CD4-positive, alpha-beta T cell (primary cell): ENCODE measurements at regions not wholly inside any gene's neighbourhood (a gene's known extent, or its start where the extent isn't known, plus 50 kb on each side); places are given as distances from the start of the nearest gene placed in this dataset.

ENCODE experiments used
- ATAC-seq: fragments of 200-7000 bp; cut with Tn5 transposase; one replicate; pipeline ENCODE4 v1.10.0; 2022; ENCODE audit warnings: mild to moderate bottlenecking; ENCODE audit not compliant: poor library complexity
- CTCF ChIA-PET: fragments of 350-600 bp; sonication (Branson Sonifier 250); formaldehyde crosslinking; loops from one replicate; lab custom pipeline; 2021; ENCODE audit warnings: antibody characterized with exemption, inconsistent platforms; lab: Charles Lee
- POLR2A ChIA-PET: fragments of 350-600 bp; sonication (Branson Sonifier 250); formaldehyde crosslinking; loops from one replicate; lab custom pipeline; 2021; ENCODE audit warnings: antibody characterized with exemption, inconsistent platforms; lab: Charles Lee
- DNase-seq, 14 experiments: peaks; one replicate each; pipeline ENCODE4 v3.0.0-alpha.2; 2013 to 2020; ENCODE audit warnings: mixed read lengths in 2 of 14
- H3K27ac ChIP-seq, 2 donors: one replicate each; pipeline versions ENCODE4 v1.5.1 to v1.7.0; 2013; ENCODE audit warnings: low read length in 2 of 2, low read depth in 1 of 2, mild to moderate bottlenecking in 1 of 2
- H3K27me3 ChIP-seq, 2 experiments: 1 replicate in 1 of 2; 2 replicates in 1 of 2; pipeline versions ENCODE4 v1.6.1 to v1.7.0; 2013; ENCODE audit warnings: low read length in 2 of 2, control low read depth in 1 of 2, mild to moderate bottlenecking in 1 of 2, moderate library complexity in 1 of 2; ENCODE audit not compliant: insufficient read depth in 2 of 2, control insufficient read depth in 1 of 2
- H3K36me3 ChIP-seq: one replicate; pipeline ENCODE4 v1.6.1; 2013; ENCODE audit warnings: low read length, control low read depth; ENCODE audit not compliant: insufficient read depth
- H3K4me1 ChIP-seq: one replicate; pipeline ENCODE4 v1.6.1; 2013; ENCODE audit warnings: low read length, control low read depth; ENCODE audit not compliant: insufficient read depth
- H3K4me3 ChIP-seq: one replicate; pipeline ENCODE4 v1.5.1; 2013; ENCODE audit warnings: mild to moderate bottlenecking, low read length, moderate library complexity
- H3K9me3 ChIP-seq, 2 experiments: 1 replicate in 1 of 2; 2 replicates in 1 of 2; pipeline versions ENCODE4 v1.6.1 to v1.7.0; 2013; ENCODE audit warnings: low read length in 2 of 2, mild to moderate bottlenecking in 2 of 2, control low read depth in 1 of 2, moderate library complexity in 1 of 2; ENCODE audit not compliant: control insufficient read depth in 1 of 2, insufficient read depth in 1 of 2
- H3K27ac Mint-ChIP-seq: one replicate; pipeline ENCODE4 v1.8.0; 2020; ENCODE audit warnings: mixed read lengths
- H3K27me3 Mint-ChIP-seq: one replicate; pipeline ENCODE4 v1.8.0; 2021; ENCODE audit warnings: mixed read lengths
- H3K36me3 Mint-ChIP-seq: one replicate; pipeline ENCODE4 v1.8.0; 2021; ENCODE audit warnings: low read depth, mixed read lengths
- H3K4me1 Mint-ChIP-seq: one replicate; pipeline ENCODE4 v1.8.0; 2021; ENCODE audit warnings: low read depth, mixed read lengths
- H3K4me3 Mint-ChIP-seq: one replicate; pipeline ENCODE4 v1.8.0; 2020; ENCODE audit warnings: mild to moderate bottlenecking, mixed read lengths
- H3K9me3 Mint-ChIP-seq: one replicate; pipeline ENCODE4 v1.8.0; 2020; ENCODE audit warnings: mixed read lengths
- intact Hi-C, 2 experiments: fragments of 100-400 bp; cut with DNase I in 1 of 2; cut with micrococcal nuclease in 1 of 2; formaldehyde crosslinking; loops; one replicate each; pipeline versions ENCODE4 v1.15.1 to v1.9.0; 2023 to 2025; cut with DNase I, micrococcal nuclease
- TF ChIP-seq, protein P1 (sequence below): fragments of 200-600 bp; IDR thresholded peaks from one replicate; pipeline ENCODE4 v1.8.0; 2022; ENCODE audit warnings: antibody characterized with exemption, mild to moderate bottlenecking

DNA sequence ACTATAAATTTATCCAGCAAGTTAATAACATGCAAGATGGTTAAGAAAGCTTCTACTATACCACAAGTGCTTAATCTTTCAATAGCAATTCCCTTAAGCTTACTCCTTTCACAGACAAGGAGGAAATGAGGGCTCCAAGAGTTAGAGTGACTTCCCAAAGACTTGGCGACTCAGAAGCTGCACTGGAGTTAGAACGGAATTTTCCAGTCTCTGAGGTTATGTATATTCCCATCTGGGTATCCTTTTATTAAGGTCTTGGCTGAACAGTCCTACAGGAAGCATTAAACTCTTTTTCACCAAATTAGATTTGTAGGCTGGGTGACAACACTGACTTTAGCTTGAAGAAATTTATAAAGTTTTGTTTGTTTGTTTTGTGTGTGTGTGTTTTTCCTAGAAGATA is 256.9 kb upstream of the DPP10 start:
- intact Hi-C loops = no loop called here
- H3K4me1 Mint-ChIP-seq = no peaks in the 10 kb centered on the region
- Histone ChIP-seq H3K36me3 (no peaks in the 10 kb centered on the region), H3K27me3 (no peaks in the 10 kb centered on the region), H3K4me3 (no peak overlapping the region), H3K9me3 (no peaks in the 10 kb centered on the region), H3K4me1 (no peaks in the 10 kb centered on the region), H3K27ac (no peak overlapping the region)
- DNase-seq (no peak), ATAC-seq (no peak)
- H3K36me3 Mint-ChIP-seq = no peaks in the 10 kb centered on the region
- no peak overlapping the region for H3K4me3 Mint-ChIP-seq
- CTCF ChIA-PET = no interaction called here
- TF ChIP-seq, protein P1, sequence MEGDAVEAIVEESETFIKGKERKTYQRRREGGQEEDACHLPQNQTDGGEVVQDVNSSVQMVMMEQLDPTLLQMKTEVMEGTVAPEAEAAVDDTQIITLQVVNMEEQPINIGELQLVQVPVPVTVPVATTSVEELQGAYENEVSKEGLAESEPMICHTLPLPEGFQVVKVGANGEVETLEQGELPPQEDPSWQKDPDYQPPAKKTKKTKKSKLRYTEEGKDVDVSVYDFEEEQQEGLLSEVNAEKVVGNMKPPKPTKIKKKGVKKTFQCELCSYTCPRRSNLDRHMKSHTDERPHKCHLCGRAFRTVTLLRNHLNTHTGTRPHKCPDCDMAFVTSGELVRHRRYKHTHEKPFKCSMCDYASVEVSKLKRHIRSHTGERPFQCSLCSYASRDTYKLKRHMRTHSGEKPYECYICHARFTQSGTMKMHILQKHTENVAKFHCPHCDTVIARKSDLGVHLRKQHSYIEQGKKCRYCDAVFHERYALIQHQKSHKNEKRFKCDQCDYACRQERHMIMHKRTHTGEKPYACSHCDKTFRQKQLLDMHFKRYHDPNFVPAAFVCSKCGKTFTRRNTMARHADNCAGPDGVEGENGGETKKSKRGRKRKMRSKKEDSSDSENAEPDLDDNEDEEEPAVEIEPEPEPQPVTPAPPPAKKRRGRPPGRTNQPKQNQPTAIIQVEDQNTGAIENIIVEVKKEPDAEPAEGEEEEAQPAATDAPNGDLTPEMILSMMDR = no peak
- peaks cover 42% of the 10 kb centered on the region for H3K27me3 Mint-ChIP-seq
- H3K9me3 Mint-ChIP-seq = peaks cover 2% of the 10 kb centered on the region
- POLR2A ChIA-PET = no interaction called here
- no peak overlapping the region for H3K27ac Mint-ChIP-seq

- peaks cover 0 to 4% of the 10 kb centered on the region in 2 experiments for H3K27me3 ChIP-seq
- Mint-ChIP-seq H3K27me3 (peaks cover 11% of the 10 kb centered on the region), H3K27ac (no peak overlapping the region), H3K9me3 (no peaks in the 10 kb centered on the region), H3K36me3 (no peaks in the 10 kb centered on the region), H3K4me1 (no peaks in the 10 kb centered on the region), H3K4me3 (no peak overlapping the region)
- H3K4me3 ChIP-seq = no peak overlapping the region
- no peaks in the 10 kb centered on the region for H3K36me3 ChIP-seq
- DNase-seq (no peak), ATAC-seq (no peak)
- no peaks in the 10 kb centered on the region for H3K4me1 ChIP-seq
- H3K9me3 ChIP-seq = no peaks in the 10 kb centered on the region
- POLR2A ChIA-PET = no interaction called here
- TF ChIP-seq, protein P1 = no peak
- intact Hi-C loops = no loop called here
- no peak overlapping the region for H3K27ac ChIP-seq
- CTCF ChIA-PET = no interaction called here
These were observed 250.1 kb upstream of the DPP10 start for GRCh38 chr2:114192362-114192761.

DNA sequence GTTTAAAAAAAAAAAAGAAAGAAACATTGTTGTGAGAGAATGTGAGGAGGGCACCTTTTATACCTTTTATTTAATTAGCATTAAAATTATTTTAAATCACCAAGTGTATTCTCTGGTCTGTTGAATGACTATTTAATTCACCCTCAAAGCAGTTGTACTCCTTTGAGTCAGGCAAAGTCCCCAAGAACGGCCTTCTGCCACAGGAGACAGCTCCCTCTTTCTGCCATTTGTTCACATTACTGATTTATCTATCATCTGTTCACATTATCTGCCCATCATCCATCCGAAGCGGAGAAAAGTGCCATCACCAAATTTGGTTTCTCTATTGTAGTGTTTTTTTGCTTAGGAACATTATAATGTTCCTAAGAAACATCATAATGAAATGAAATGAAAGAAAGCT is 240.7 kb upstream of the DPP10 start:
- no peak overlapping the region for H3K4me3 Mint-ChIP-seq
- H3K36me3 Mint-ChIP-seq = no peaks in the 10 kb centered on the region
- no peaks in the 10 kb centered on the region for H3K4me1 Mint-ChIP-seq
- Histone ChIP-seq H3K9me3 (no peaks in the 10 kb centered on the region), H3K36me3 (no peaks in the 10 kb centered on the region), H3K4me1 (no peaks in the 10 kb centered on the region), H3K27ac (no peak overlapping the region), H3K4me3 (no peak overlapping the region), H3K27me3 (peaks cover 0 to 5% of the 10 kb centered on the region in 2 experiments)
- H3K27ac Mint-ChIP-seq = no peak overlapping the region
- ChIA-PET CTCF (no interaction called here), POLR2A (no interaction called here)
- peaks cover 9% of the 10 kb centered on the region for H3K27me3 Mint-ChIP-seq
- ATAC-seq (no peak), DNase-seq (no peak)
- no peaks in the 10 kb centered on the region for H3K9me3 Mint-ChIP-seq
- TF ChIP-seq, protein P1 = no peak
- intact Hi-C loops = no loop called here
